ENCODE measurements at regions not wholly inside any gene's neighbourhood (a gene's known extent, or its start where the extent isn't known, plus 50 kb on each side); places are given as distances from the start of the nearest gene placed in this dataset.

DNA sequence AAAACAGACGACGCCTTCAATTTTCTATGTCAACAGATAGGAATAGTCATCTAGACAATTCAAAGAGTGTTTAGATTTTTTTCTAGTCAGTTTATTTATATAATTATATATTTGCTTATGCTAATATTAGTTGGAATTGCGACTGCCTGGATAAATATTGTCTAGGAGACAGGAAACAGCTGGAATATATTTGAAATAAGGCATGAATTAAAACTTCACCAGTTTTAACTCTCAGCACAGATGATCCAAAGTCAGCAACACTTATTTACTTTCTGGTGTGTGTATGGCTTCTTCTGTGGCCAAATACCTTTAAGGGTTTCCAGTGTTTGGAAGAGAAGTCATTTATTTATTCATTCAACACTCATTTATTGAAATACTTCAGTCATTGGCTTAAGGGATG is 1215.4 kb upstream of the USP15 start:
- Mint-ChIP-seq H3K27me3 (ENCODE audit: unreplicated experiment) (no peaks in the 10 kb centered on the region), H3K9me3 (ENCODE audit: unreplicated experiment) (no peaks in the 10 kb centered on the region), H3K36me3 (ENCODE audit: low read depth, unreplicated experiment) (no peaks in the 10 kb centered on the region), H3K4me1 (ENCODE audit: unreplicated experiment) (peaks cover 5% of the 10 kb centered on the region), H3K27ac (ENCODE audit: unreplicated experiment) (no peak overlapping the region), H3K4me3 (ENCODE audit: unreplicated experiment) (no peak overlapping the region)
- TF ChIP-seq, protein P1, sequence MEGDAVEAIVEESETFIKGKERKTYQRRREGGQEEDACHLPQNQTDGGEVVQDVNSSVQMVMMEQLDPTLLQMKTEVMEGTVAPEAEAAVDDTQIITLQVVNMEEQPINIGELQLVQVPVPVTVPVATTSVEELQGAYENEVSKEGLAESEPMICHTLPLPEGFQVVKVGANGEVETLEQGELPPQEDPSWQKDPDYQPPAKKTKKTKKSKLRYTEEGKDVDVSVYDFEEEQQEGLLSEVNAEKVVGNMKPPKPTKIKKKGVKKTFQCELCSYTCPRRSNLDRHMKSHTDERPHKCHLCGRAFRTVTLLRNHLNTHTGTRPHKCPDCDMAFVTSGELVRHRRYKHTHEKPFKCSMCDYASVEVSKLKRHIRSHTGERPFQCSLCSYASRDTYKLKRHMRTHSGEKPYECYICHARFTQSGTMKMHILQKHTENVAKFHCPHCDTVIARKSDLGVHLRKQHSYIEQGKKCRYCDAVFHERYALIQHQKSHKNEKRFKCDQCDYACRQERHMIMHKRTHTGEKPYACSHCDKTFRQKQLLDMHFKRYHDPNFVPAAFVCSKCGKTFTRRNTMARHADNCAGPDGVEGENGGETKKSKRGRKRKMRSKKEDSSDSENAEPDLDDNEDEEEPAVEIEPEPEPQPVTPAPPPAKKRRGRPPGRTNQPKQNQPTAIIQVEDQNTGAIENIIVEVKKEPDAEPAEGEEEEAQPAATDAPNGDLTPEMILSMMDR (IDR thresholded peaks at IDR 0.05; ENCODE audit: unreplicated experiment): no peak
- no peak for DNase-seq (ENCODE audit: low spot score)

DNA sequence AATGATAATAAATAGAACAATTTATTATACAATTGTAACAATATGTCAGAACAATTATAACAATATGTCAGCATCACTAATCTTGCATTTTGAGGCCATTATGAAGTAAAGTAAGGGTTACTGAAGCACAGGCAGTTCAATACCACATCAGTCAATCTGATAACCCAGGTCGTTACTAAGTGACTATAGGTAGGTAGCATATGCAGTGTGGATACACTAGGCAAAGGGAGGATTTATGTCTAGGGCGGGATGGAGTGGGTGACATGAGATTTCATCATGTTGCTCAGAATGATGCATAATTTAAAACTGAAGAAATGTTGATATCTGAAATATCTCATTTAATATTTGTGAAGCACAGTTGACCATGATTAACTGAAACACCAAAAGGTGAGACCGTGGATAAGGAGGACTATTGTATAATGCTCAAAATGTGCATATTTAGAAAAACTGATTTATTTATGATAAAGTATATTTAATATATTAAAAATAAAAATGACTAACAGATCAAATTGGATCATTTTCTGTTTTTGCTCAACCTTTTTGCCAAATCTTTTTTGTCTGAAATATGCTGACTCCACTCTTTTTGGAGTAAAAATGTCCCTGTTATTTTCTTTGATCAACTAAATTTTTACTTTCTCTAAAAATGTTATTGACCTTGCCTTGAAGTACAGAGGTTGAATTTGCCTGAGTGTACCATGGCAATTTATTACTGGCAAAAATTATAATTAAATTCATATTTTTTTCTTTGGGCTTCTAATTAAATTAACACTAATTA is 1189.4 kb upstream of the USP15 start:
- Mint-ChIP-seq H3K36me3 (ENCODE audit: low read depth, unreplicated experiment) (no peaks in the 10 kb centered on the region), H3K27me3 (ENCODE audit: unreplicated experiment) (no peaks in the 10 kb centered on the region), H3K9me3 (ENCODE audit: unreplicated experiment) (no peaks in the 10 kb centered on the region), H3K4me1 (ENCODE audit: unreplicated experiment) (no peaks in the 10 kb centered on the region), H3K27ac (ENCODE audit: unreplicated experiment) (no peak overlapping the region), H3K4me3 (ENCODE audit: unreplicated experiment) (no peak overlapping the region)
- TF ChIP-seq, protein P1 (IDR thresholded peaks at IDR 0.05; ENCODE audit: unreplicated experiment): no peak
- no peak for DNase-seq (ENCODE audit: low spot score)

DNA sequence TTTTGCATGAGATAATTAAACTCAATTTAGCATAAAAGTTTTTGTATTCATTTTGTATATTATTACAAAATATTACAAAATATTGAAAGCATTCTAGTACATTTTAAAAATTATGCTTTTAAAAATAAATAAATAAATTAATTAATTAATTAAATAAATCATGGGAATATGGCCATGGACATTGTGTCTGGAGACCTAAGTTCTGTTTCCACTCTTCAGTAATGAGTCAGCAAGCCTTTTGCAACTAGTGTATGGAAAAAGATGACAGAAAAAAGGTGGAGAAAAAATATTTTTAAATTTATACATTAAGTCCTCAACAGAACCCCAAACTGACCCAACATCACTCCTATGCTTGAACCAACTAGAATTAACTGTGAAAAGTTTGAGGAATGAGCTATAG is 1187.5 kb upstream of the USP15 start:
- no peaks in the 10 kb centered on the region for H3K4me1 Mint-ChIP-seq (ENCODE audit: unreplicated experiment)
- DNase-seq (ENCODE audit: low spot score): no peak
- TF ChIP-seq, protein P1 (IDR thresholded peaks at IDR 0.05; ENCODE audit: unreplicated experiment): no peak
- no peaks in the 10 kb centered on the region for H3K9me3 Mint-ChIP-seq (ENCODE audit: unreplicated experiment)
- H3K27ac Mint-ChIP-seq (ENCODE audit: unreplicated experiment): no peak overlapping the region
- H3K27me3 Mint-ChIP-seq (ENCODE audit: unreplicated experiment): no peaks in the 10 kb centered on the region
- H3K4me3 Mint-ChIP-seq (ENCODE audit: unreplicated experiment): no peak overlapping the region
- H3K36me3 Mint-ChIP-seq (ENCODE audit: low read depth, unreplicated experiment): no peaks in the 10 kb centered on the region

DNA sequence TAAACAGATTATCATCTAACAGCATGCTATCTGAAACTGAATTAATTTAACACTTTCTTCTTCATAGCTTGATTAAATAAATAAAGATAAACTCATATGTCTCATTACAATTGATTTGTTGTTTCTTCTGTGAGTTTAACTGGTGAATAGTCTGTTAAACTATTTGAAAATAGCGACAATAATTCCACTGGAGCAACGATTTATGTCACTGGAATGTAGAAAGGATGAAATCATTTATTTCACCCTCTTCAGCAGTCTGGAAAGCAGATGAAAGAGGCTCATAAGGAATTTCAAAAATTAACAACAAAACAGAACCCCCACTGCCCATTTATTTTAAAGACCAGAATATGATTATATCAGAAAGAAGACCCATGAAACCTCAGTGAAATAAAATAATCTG is 1165.1 kb upstream of the USP15 start:
- Mint-ChIP-seq H3K27me3 (ENCODE audit: unreplicated experiment) (no peaks in the 10 kb centered on the region), H3K4me3 (ENCODE audit: unreplicated experiment) (no peak overlapping the region), H3K4me1 (ENCODE audit: unreplicated experiment) (no peaks in the 10 kb centered on the region), H3K36me3 (ENCODE audit: low read depth, unreplicated experiment) (no peaks in the 10 kb centered on the region), H3K9me3 (ENCODE audit: unreplicated experiment) (no peaks in the 10 kb centered on the region), H3K27ac (ENCODE audit: unreplicated experiment) (no peak overlapping the region)
- TF ChIP-seq, protein P1 (IDR thresholded peaks at IDR 0.05; ENCODE audit: unreplicated experiment): no peak
- no peak for DNase-seq (ENCODE audit: low spot score)

DNA sequence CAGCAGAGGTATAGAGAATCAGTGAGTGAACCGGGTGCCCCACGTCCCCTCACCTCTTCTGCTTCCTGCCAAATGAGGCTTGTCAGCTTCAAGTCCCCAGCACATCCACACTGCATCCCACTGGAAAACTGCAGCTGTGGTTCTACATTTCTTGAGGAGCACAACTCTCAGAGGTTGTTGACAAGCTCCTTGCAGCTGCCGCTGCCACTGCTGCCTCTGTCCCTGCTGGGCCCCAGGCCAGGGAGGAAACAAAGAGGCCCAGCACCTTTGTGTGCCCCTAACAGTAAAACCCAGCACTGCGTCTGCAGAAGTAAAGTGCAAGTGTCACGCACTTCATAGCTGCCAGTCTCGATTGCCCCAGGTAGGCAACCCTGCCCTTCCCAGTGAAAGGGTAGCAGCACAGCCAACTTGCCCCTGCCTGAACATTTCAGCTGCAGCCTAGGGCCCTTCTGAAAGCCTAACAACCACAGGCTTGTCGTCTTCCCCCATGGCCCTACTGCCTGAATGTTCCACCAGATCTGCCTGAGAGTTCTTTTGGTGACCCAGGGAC is 1162.1 kb upstream of the USP15 start:
- DNase-seq (ENCODE audit: low spot score): no peak
- no peaks in the 10 kb centered on the region for H3K4me1 Mint-ChIP-seq (ENCODE audit: unreplicated experiment)
- no peaks in the 10 kb centered on the region for H3K27me3 Mint-ChIP-seq (ENCODE audit: unreplicated experiment)
- TF ChIP-seq, protein P1 (IDR thresholded peaks at IDR 0.05; ENCODE audit: unreplicated experiment): no peak
- no peaks in the 10 kb centered on the region for H3K9me3 Mint-ChIP-seq (ENCODE audit: unreplicated experiment)
- H3K36me3 Mint-ChIP-seq (ENCODE audit: low read depth, unreplicated experiment): no peaks in the 10 kb centered on the region
- no peak overlapping the region for H3K4me3 Mint-ChIP-seq (ENCODE audit: unreplicated experiment)
- no peak overlapping the region for H3K27ac Mint-ChIP-seq (ENCODE audit: unreplicated experiment)

Data from endothelial cell (in vitro differentiated cells).